ENCODE measurements at regions not wholly inside any gene's neighbourhood (a gene's known extent, or its start where the extent isn't known, plus 50 kb on each side); places are given as distances from the start of the nearest gene placed in this dataset.
"Not testable (repeated sequence)": the region's sequence is repeated elsewhere in the genome, so short reads cannot be mapped to it uniquely, and the experiment has no call there.

GRCh38 chr12:92244036-92244435 lies 98.4 kb upstream of the BTG1 start:
- DNase-seq, result no peak

- DNase-seq, result no peak
Observed at GRCh38 chr12:92242907-92243306, 97.3 kb upstream of the BTG1 start.

GRCh38 chr12:92237762-92238523 lies 92.3 kb upstream of the BTG1 start:
- DNase-seq, result no peak

DNA sequence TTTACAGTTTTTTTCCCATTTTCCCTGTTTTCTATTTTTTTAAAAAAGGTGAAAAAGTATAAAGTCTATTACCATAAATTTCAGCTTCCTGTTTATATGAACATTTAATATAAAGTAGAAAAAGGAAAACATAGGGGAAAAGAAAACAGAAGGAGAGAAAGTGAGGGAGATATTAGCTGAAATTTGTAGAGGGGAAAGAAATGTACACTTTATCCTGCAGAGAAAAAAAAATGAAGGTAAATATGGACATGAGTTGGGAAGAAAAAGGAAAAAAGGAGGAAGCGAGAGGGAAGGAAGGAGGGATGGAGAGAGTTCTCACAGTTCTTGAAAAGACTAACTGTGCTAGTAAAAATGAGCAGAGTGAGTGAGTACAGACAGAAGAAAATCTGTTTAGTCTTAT lies 91.6 kb upstream of the BTG1 start:
- no peak for DNase-seq

- DNase-seq, result no peak
Observed at GRCh38 chr12:92235703-92236472, 90.2 kb upstream of the BTG1 start.

DNA sequence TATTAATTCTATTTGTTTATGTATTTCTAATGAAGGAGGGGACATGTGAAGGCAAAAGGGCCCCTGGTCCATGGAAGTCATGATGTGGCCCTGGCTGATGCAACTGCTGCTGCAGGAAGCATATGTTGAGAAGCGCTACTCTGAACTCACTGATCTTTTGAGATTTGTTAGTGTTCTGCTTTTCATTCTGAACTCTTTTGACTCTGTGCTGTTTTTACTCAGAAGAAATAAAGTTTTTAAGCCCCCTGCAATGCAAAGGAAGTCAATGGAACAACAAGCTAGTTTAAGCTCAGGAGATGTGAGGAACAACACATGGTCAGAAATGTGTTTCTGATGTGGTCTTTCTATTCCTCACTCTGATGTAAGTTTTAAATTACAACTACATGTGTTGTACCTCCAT lies 88.9 kb upstream of the BTG1 start:
- no peak for DNase-seq

DNA sequence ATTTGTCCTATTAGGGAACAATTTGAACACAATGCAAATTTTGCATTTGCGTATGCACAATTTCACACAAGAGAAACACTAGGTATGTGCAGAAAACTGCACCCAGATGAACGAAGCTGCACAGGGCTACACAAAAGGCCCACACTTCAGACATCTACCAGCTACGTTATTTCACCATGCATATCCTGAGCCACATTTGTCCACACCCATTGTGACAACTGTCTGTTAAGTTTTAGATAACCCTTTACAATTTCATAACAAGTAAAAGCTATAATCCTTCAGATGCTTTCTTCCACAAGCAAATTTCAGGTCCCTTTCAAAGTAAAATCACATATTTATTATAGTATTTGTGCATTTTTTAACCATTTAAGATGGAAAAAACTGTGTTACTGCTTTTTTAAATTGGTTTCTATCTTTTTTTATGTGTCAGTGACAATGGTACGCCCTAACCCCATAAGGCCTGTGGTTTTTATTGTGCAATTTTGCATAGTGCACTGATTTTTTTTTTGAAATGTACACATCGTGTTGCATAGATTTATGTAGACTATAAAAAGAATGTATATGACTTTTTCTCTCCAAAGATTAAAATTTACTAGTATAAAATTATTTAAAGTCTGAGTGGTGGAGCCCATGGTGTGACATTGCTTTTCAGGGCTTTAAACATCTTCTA lies 87.8 kb upstream of the BTG1 start:
- DNase-seq, result no peak

- DNase-seq, result not testable (repeated sequence)
Observed at GRCh38 chr12:92232371-92232932, 86.8 kb upstream of the BTG1 start.

DNA sequence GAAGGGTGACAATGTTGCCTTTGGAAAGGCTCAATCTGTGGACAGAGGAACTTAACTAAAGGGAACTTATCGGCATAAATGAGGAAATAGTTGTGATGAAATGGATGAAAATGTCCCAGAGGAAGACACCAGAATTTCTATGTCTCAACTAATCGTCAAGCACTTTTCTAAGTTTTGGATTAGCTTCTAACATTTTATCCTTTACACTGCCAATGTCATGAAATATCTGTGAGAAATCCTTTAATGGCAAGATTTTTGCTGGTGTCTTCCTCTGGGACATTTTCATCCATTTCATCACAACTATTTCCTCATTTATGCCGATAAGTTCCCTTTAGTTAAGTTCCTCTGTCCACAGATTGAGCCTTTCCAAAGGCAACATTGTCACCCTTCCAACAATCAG lies 86.3 kb upstream of the BTG1 start:
- DNase-seq, result not testable (repeated sequence)

DNA sequence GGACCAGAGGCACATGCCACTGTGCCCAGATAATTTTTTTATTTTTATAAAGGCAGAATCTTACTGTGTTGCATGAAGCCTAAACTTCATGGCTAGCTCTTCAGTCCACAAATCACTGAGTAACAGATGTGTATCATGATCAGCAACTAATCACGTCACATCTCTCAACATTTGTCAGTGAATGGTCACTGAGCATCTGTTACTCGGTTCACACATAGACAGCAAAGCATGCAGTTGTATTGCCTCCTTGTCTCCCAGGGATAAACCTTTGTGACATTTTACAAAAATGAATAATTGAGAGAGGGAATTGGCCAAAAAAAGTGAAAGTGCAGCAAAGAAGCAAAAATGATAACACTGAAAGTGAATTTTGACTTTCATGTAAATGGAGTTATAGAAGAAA lies 85.9 kb upstream of the BTG1 start:
- not testable (repeated sequence) for DNase-seq

- DNase-seq, result no peak
Observed at GRCh38 chr12:92229381-92229780, 83.7 kb upstream of the BTG1 start.

DNA sequence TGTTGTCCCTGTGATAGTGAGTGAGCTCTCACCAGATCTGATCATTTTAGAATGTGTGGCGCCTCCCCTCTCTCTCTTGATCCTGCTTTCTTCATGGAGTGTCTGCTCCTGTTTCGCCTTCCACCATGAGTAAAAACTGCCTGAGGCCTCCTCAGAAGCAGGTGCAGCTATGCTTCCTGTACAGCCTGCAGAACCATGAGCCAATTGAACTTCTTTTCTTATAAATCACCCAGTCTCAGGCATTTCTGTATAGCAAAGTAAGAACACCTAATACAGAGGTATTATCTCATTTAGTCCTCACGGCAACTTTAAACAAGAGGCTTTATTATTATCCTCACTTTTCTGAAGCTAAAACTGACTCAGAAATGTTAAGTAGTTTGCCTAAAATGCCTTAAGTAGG lies 81.3 kb upstream of the BTG1 start:
- no peak for DNase-seq

- DNase-seq, result no peak
Observed at GRCh38 chr12:92226071-92226661, 80.5 kb upstream of the BTG1 start.

DNA sequence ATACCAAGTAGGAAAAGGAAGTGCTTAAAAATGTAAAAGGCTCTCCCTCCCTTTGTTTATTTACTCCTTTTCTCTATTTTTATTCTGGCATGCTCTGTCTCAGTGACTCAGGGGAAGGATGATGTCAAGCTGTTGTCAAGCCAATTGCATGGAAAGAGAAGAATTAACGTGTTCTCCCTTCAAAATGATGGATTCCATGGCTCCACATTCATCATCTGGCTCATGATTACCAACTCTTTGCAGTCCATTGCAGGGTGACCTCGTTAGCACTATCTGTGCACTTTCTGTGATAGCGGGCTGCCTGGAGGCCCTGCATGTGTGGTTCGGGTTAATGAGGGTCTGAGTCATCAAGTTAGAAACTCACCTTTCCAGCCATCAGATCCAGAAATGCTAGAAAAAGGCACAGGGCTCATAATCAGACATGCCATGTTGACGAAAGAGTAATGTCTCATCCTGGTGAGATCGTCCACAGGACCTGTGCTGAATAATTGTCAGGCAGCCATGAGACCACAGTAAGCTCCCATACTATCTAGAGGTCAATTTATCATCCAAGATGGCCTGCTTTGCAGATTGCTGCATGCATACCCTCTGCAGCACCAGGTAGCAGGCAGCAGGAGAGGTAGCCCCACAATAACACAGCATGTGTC lies 79.2 kb upstream of the BTG1 start:
- no peak for DNase-seq

GRCh38 chr12:92223481-92223880 lies 77.8 kb upstream of the BTG1 start:
- no peak for DNase-seq

DNA sequence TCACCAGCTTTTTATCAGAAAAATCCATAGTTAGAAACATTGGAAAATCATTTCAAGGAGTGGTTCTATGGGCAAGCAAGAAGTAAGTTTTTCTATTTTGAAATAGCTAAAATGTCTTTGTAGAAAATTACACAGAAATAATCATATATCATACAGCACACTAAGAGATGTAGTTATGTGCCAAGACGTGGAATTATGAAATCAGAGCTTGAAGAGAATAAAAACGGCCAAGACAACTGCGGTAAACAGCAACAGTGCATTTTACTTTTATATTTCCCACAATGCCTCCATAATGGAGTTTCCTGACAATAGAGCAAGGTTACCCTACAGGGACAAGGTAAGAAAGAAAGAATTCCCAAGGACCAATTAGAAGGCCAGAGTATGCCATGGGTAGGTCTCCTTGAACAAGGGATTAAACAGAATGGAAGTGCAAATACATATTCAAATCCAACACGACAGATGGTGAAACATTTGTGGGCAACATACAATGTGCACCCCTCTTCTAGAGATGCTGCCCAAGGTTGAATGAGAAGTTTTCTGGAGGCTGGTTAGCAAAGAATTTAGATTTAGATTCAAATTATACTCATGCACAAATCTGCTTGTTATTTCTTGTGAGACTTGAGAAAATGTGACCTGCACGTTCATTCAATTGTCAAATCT lies 76.1 kb upstream of the BTG1 start:
- DNase-seq, result no peak

GRCh38 chr12:92218394-92219077 lies 72.9 kb upstream of the BTG1 start:
- DNase-seq, result no peak

DNA sequence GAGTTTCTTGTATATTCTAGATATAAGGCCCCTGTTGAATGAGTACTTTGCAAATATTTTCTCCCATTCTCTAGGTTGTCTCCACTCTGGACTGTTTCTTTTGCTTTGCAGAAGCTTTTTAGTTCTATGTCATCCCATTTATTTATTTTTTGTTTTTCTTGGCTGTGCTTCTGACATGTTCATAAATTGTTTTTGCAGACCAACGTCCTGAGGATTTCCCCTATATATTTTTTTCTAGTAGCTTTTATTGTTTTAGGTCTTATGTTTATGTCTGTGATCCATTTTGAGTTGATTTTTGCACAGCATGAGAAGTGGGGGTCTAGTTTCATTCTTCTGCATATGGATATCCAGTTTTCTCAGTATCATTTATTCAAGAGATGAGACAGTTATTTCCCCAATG lies 70.4 kb upstream of the BTG1 start:
- no peak for DNase-seq

- DNase-seq, result no peak
Observed at GRCh38 chr12:92215358-92215757, 69.7 kb upstream of the BTG1 start.

DNA sequence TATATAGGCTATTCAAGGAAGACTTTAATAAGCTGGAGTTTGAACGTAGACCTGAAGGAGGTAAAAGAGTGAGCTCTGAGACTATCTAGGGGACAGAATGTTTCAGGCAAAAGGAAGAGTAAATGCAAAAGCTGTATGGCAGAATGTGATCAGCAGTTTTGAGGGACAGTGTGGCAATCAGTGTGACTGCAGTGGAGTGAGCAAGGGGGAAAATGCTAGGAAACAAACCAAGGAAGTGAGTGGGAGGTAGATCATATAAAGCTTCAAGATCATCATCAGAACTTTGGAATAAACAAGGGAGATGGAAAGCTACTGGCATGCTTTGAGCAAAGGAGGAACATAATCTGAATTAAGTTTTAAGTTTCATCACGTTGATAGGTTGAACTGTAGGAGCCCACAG lies 67.5 kb upstream of the BTG1 start:
- DNase-seq, result no peak

DNA sequence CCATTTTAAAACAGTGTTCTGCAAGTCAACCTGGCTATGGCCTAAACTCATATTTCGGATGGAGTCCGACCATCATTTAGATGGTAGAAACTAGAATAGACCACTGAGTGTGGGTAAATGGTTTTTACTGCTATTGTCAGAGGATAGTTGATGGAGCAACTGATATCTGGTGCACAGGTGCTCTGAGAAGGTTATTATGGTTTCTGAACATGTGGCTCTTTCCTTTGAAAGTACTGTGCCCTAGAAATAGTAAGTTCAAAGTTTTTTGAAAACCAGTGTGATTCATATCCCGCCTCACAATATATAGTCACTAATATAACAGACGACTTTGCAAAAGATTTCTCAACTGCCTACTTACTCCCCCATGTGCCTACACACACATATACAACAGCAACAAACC lies 64.4 kb upstream of the BTG1 start:
- no peak for DNase-seq
